Aorta (tissue), 5 donors: ENCODE measurements at regions not wholly inside any gene's neighbourhood (a gene's known extent, or its start where the extent isn't known, plus 50 kb on each side); places are given as distances from the start of the nearest gene placed in this dataset.
"Not testable (repeated sequence)": the region's sequence is repeated elsewhere in the genome, so short reads cannot be mapped to it uniquely, and the experiment has no call there.

Source experiments
- ATAC-seq: fragments of 200-7000 bp; cut with Tn5 transposase; one replicate; pipeline ENCODE4 v1.9.1; 2022; ENCODE audit warnings: moderate library complexity; ENCODE audit not compliant: low FRiP score
- DNase-seq, 2 donors: peaks; one replicate each; pipeline ENCODE4 v3.0.0-alpha.2; 2020
- H3K27ac ChIP-seq, 2 donors: one replicate each; pipeline ENCODE4 v1.5.1; 2013; ENCODE audit warnings: low read length in 2 of 2, mild to moderate bottlenecking in 2 of 2, moderate library complexity in 2 of 2, control low read depth in 1 of 2, inconsistent platforms in 1 of 2, low read depth in 1 of 2
- H3K27me3 ChIP-seq, 2 donors: one replicate each; pipeline ENCODE4 v1.6.1; 2013; ENCODE audit warnings: control low read depth in 1 of 2, low read length in 1 of 2, mild to moderate bottlenecking in 1 of 2, moderate library complexity in 1 of 2; ENCODE audit not compliant: insufficient read depth in 2 of 2, control insufficient read depth in 1 of 2
- H3K36me3 ChIP-seq, 2 donors: one replicate each; pipeline ENCODE4 v1.6.1; 2013; ENCODE audit warnings: control low read depth in 1 of 2, low read length in 1 of 2, mild to moderate bottlenecking in 1 of 2; ENCODE audit not compliant: insufficient read depth in 2 of 2, control insufficient read depth in 1 of 2
- H3K4me1 ChIP-seq, 2 donors: one replicate each; pipeline ENCODE4 v1.6.1; 2013; ENCODE audit warnings: low read length in 2 of 2, control low read depth in 1 of 2, mild to moderate bottlenecking in 1 of 2, moderate library complexity in 1 of 2; ENCODE audit not compliant: insufficient read depth in 2 of 2, control insufficient read depth in 1 of 2
- H3K4me3 ChIP-seq, 2 donors: one replicate each; pipeline ENCODE4 v1.5.1; 2013; ENCODE audit warnings: low read length in 2 of 2, control low read depth in 1 of 2, mild to moderate bottlenecking in 1 of 2
- H3K9me3 ChIP-seq: one replicate; pipeline ENCODE4 v1.6.1; 2013; ENCODE audit warnings: mild to moderate bottlenecking, low read length; ENCODE audit not compliant: control insufficient read depth
- WGBS, 2 donors: extraction: QIAGEN DNeasy Blood & Tissue Kit; methylation state at CpG; one replicate each; pipeline ENCODE4 v1.1.7; 2013; 5-methylcytosine and 5-hydroxymethylcytosine counted together
- intact Hi-C, 2 donors: fragments of 100-400 bp; cut with DNase I; formaldehyde crosslinking; loops; one replicate each; pipeline versions ENCODE4 v1.14.2 to v1.15.0; 2022
- donor health status: healthy with polysubstance abuse.
- donor health status: Bipolar disorder and iron deficiency.
- donor health status: DM: no; HTN: no; CAD: no.
- donor health status: DM: no; HTN: no; CAD: no.
- donor health status: DM: yes; HTN: yes; CAD: no.

- H3K36me3 ChIP-seq, result no peaks in the 10 kb centered on the region
- no peaks in the 10 kb centered on the region for H3K27me3 ChIP-seq
- H3K4me1 ChIP-seq, result no peaks in the 10 kb centered on the region
- ATAC-seq (no peak), DNase-seq (no peak)
- H3K27ac ChIP-seq, result no peak overlapping the region
- H3K4me3 ChIP-seq, result no peak overlapping the region
- intact Hi-C loops, result no loop called here
- H3K9me3 ChIP-seq, result no peaks in the 10 kb centered on the region
- WGBS, 2 donors, result 79% methylated on average over 7 of the region's 7 CpGs
These were observed 133.7 kb upstream of the FIBIN start for GRCh38 chr11:26860091-26860780.

- no peak for DNase-seq
- H3K4me3 ChIP-seq, result no peak overlapping the region
- WGBS, 2 donors, result 76 to 87% methylated on average over 1 of the region's 1 CpG
- H3K9me3 ChIP-seq, result no peaks in the 10 kb centered on the region
- intact Hi-C loops, result no loop called here
- no peak overlapping the region for H3K27ac ChIP-seq
- H3K27me3 ChIP-seq, result no peaks in the 10 kb centered on the region
- no peaks in the 10 kb centered on the region for H3K4me1 ChIP-seq
- no peak for ATAC-seq
- no peaks in the 10 kb centered on the region for H3K36me3 ChIP-seq
These were observed 133.0 kb upstream of the FIBIN start for GRCh38 chr11:26860895-26861294.

DNA sequence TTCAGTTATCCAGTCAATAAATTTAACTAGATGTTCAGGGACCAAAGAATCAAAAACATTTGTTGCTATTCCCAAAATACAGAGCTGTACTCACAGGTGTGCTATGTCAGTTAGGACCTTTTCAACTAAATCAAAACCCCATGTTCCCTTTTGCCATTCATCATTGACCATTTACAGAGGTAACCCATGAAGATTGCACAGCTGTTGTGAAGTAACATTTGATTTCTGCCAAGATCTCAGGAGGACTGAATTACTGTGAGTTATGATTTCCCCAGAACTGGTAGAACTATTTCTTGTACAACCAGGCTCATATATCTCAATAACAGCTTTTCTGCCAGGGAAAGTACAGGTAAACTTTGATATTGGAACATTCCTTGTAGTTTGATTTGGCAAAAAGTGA lies 131.1 kb upstream of the FIBIN start:
- ATAC-seq, result no peak
- no peaks in the 10 kb centered on the region for H3K36me3 ChIP-seq
- intact Hi-C loops, result no loop called here

GRCh38 chr11:26865703-26866102 lies 128.2 kb upstream of the FIBIN start:
- intact Hi-C loops, result no loop called here
- Histone ChIP-seq H3K4me1 (no peaks in the 10 kb centered on the region), H3K4me3 (no peak overlapping the region), H3K27me3 (no peaks in the 10 kb centered on the region), H3K27ac (no peak overlapping the region), H3K36me3 (no peaks in the 10 kb centered on the region), H3K9me3 (no peaks in the 10 kb centered on the region)
- DNase-seq (no peak), ATAC-seq (no peak)
- 92 to 94% methylated on average over 2 of the region's 2 CpGs for WGBS, 2 donors

More for the DNA sequence above, 131.1 kb upstream of the FIBIN start:
- H3K27ac ChIP-seq, result no peak overlapping the region
- H3K9me3 ChIP-seq, result no peaks in the 10 kb centered on the region
- no peaks in the 10 kb centered on the region for H3K27me3 ChIP-seq
- H3K4me1 ChIP-seq, result no peaks in the 10 kb centered on the region
- H3K4me3 ChIP-seq, result no peak overlapping the region
- no peak for DNase-seq

DNA sequence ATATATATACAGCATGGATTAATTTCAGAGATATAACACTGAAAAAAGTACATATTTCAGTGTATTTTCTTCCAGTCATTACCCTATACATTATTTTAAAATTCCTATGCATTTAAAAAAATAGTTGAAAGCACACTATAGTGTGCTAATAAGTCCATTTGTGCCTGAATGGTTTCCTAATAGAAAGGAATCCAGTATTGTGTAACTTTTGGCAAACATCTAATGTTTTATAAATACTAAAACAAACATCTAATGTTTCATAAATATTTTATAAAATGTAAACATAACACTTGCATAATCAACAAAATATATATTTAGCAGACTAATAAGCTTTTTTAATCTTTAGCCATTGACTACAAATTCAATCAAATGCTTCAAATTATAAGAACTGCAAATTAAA lies 126.6 kb upstream of the FIBIN start:
- H3K4me3 ChIP-seq, result no peak overlapping the region
- no peak for DNase-seq
- H3K4me1 ChIP-seq, result no peaks in the 10 kb centered on the region
- ATAC-seq, result no peak
- no peaks in the 10 kb centered on the region for H3K9me3 ChIP-seq
- no peak overlapping the region for H3K27ac ChIP-seq
- no peaks in the 10 kb centered on the region for H3K27me3 ChIP-seq
- intact Hi-C loops, result no loop called here
- H3K36me3 ChIP-seq, result no peaks in the 10 kb centered on the region

- WGBS, 2 donors, result 90 to 91% methylated on average over 4 of the region's 4 CpGs
These were observed 114.8 kb upstream of the FIBIN start for GRCh38 chr11:26878959-26879581.

DNA sequence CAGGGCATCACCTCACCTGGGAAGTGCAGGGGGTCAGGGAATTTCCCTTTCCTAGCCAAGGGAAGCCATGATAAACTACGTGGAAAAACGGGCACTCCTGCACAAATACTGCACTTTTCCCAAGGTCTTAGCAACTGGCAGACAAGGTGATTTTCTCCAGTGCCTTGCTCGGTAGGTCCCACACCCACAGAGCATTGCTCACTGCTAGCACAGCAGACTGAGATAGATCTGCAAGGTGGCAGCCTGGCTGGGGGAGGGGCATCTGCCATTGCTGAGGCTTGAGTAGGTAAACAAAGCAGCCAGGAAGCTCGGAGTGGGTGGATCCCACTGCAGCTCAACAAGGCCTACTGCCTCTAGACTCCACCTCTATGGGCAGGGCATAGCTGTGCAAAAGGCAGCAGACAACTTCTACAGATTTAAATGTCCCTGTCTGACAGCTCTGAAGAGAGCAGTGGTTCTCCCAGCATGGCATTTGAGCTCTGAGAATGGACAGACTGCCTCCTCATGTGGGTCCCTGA lies 111.5 kb upstream of the FIBIN start:
- intact Hi-C loops, H3K9me3 ChIP-seq, ATAC-seq, H3K4me1 ChIP-seq, H3K36me3 ChIP-seq, H3K27ac ChIP-seq, H3K4me3 ChIP-seq, DNase-seq, H3K27me3 ChIP-seq: not testable (repeated sequence)
- 89 to 91% methylated on average over 4 of the region's 4 CpGs for WGBS, 2 donors

More at GRCh38 chr11:26878959-26879581, 114.8 kb upstream of the FIBIN start:
- ATAC-seq, result no peak
- intact Hi-C loops, result no loop called here
- H3K4me3 ChIP-seq, result no peak overlapping the region
- H3K36me3 ChIP-seq, result no peaks in the 10 kb centered on the region
- no peaks in the 10 kb centered on the region for H3K27me3 ChIP-seq
- H3K27ac ChIP-seq, result no peak overlapping the region
- H3K4me1 ChIP-seq, result no peaks in the 10 kb centered on the region
- no peak for DNase-seq
- peaks cover 2% of the 10 kb centered on the region for H3K9me3 ChIP-seq

GRCh38 chr11:26891501-26891900 lies 102.4 kb upstream of the FIBIN start:
- ATAC-seq (no peak), DNase-seq (no peak)
- Histone ChIP-seq H3K36me3 (no peaks in the 10 kb centered on the region), H3K9me3 (no peaks in the 10 kb centered on the region), H3K27me3 (no peaks in the 10 kb centered on the region), H3K4me1 (no peaks in the 10 kb centered on the region), H3K27ac (no peak overlapping the region), H3K4me3 (no peak overlapping the region)
- 40 to 46% methylated on average over 2 of the region's 2 CpGs for WGBS, 2 donors
- intact Hi-C loops, result no loop called here

DNA sequence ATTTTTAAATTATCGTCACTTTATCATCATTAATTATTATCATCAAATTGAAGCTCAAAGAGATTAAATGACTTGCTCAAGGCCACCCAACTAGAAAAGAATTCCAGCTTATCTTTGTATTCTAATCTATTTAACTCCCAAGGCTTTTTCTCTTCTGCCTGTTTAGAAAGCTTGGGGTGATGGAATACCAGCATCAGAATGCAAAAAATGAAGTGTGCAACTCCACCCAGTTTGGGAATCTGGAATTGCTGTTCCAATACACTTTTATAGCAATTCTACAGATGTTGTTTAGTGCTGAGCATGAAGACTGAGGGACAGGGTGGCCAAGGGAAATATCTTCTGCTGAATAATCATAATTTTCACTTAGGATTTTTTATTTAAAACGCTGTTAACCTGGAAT lies 97.2 kb upstream of the FIBIN start:
- intact Hi-C loops, result no loop called here
- Histone ChIP-seq H3K27me3 (no peaks in the 10 kb centered on the region), H3K9me3 (no peaks in the 10 kb centered on the region), H3K4me3 (no peak overlapping the region), H3K4me1 (peaks cover 0 to 1% of the 10 kb centered on the region in 2 donors), H3K27ac (no peak overlapping the region), H3K36me3 (no peaks in the 10 kb centered on the region)
- DNase-seq (no peak), ATAC-seq (no peak)
- WGBS, 2 donors, result 47 to 48% methylated on average over 2 of the region's 2 CpGs
